Mesenchymal stem cell (in vitro differentiated cells and primary cell): ENCODE measurements at regions not wholly inside any gene's neighbourhood (a gene's known extent, or its start where the extent isn't known, plus 50 kb on each side); places are given as distances from the start of the nearest gene placed in this dataset.

ENCODE experiments used
- DNase-seq: peaks from one replicate; pipeline ENCODE4 v3.0.0-alpha.2; 2013
- H2AFZ ChIP-seq: one replicate; pipeline ENCODE4 v1.6.1; 2013; ENCODE audit warnings: low read depth, mild to moderate bottlenecking, control low read depth, inconsistent platforms, low read length, moderate library complexity
- H2AK5ac ChIP-seq: 2 replicates; pipeline ENCODE4 v1.6.1; 2013; ENCODE audit warnings: low read length, moderate library complexity, mild to moderate bottlenecking, inconsistent platforms; ENCODE audit not compliant: severe bottlenecking
- H2BK120ac ChIP-seq: one replicate; pipeline ENCODE4 v1.6.1; 2013; ENCODE audit warnings: low read depth, mild to moderate bottlenecking, inconsistent platforms, low read length, moderate library complexity
- H2BK12ac ChIP-seq, 2 experiments: one replicate each; pipeline ENCODE4 v1.6.1; 2013; ENCODE audit warnings: inconsistent platforms in 2 of 2, low read length in 2 of 2, mild to moderate bottlenecking in 2 of 2, moderate library complexity in 2 of 2, control low read depth in 1 of 2
- H2BK15ac ChIP-seq: one replicate; pipeline ENCODE4 v1.6.1; 2013; ENCODE audit warnings: mild to moderate bottlenecking, low read depth, inconsistent platforms; ENCODE audit not compliant: poor library complexity, severe bottlenecking
- H2BK5ac ChIP-seq: 2 replicates; pipeline ENCODE4 v1.6.1; 2013; ENCODE audit warnings: low read depth, mild to moderate bottlenecking, low read length, control low read depth, inconsistent platforms; ENCODE audit not compliant: poor library complexity, severe bottlenecking
- H3K14ac ChIP-seq, 2 experiments: one replicate each; pipeline ENCODE4 v1.6.1; 2013; ENCODE audit warnings: inconsistent platforms in 2 of 2, low read length in 2 of 2, control low read depth in 1 of 2, mild to moderate bottlenecking in 1 of 2, moderate library complexity in 1 of 2
- H3K18ac ChIP-seq, 2 experiments: one replicate each; pipeline ENCODE4 v1.6.1; 2013; ENCODE audit warnings: inconsistent platforms in 2 of 2, low read length in 2 of 2, control low read depth in 1 of 2, low read depth in 1 of 2, mild to moderate bottlenecking in 1 of 2
- H3K23ac ChIP-seq, 2 experiments: one replicate each; pipeline ENCODE4 v1.6.1; 2013; ENCODE audit warnings: inconsistent platforms in 2 of 2, low read length in 2 of 2, mild to moderate bottlenecking in 2 of 2, moderate library complexity in 2 of 2, control low read depth in 1 of 2
- H3K27ac ChIP-seq: 2 replicates; pipeline ENCODE4 v1.5.1; 2013; ENCODE audit warnings: mild to moderate bottlenecking, moderate library complexity, low read length, control low read depth, inconsistent platforms; ENCODE audit not compliant: poor library complexity, severe bottlenecking
- H3K27me3 ChIP-seq, 2 experiments: 2 replicates each; pipeline versions ENCODE4 v1.6.1 to v1.7.0; 2013; ENCODE audit warnings: low read length in 2 of 2, mild to moderate bottlenecking in 2 of 2, moderate library complexity in 2 of 2, control low read depth in 1 of 2, inconsistent platforms in 1 of 2; ENCODE audit not compliant: control insufficient read depth in 1 of 2, insufficient read depth in 1 of 2
- H3K36me3 ChIP-seq, 2 experiments: 2 replicates each; pipeline versions ENCODE4 v1.6.1 to v1.7.0; 2013; ENCODE audit warnings: low read length in 2 of 2, control low read depth in 1 of 2, inconsistent platforms in 1 of 2, low read depth in 1 of 2, mild to moderate bottlenecking in 1 of 2; ENCODE audit not compliant: insufficient read depth in 2 of 2, control insufficient read depth in 1 of 2
- H3K4ac ChIP-seq, 2 experiments: one replicate each; pipeline ENCODE4 v1.6.1; 2013; ENCODE audit warnings: inconsistent platforms in 2 of 2, low read length in 2 of 2, mild to moderate bottlenecking in 2 of 2, moderate library complexity in 2 of 2, control low read depth in 1 of 2, low read depth in 1 of 2
- H3K4me1 ChIP-seq: 2 replicates; pipeline ENCODE4 v1.6.1; 2013; ENCODE audit warnings: low read depth, low read length, control low read depth; ENCODE audit not compliant: control insufficient read depth, insufficient read depth
- H3K4me2 ChIP-seq: 2 replicates; pipeline ENCODE4 v1.6.1; 2013; ENCODE audit warnings: low read length, mild to moderate bottlenecking, inconsistent platforms; ENCODE audit not compliant: poor library complexity, severe bottlenecking
- H3K4me3 ChIP-seq, 2 experiments: 2 replicates each; pipeline versions ENCODE4 v1.5.1 to v1.7.0; 2013; ENCODE audit warnings: low read length in 2 of 2, mild to moderate bottlenecking in 2 of 2, control low read depth in 1 of 2, low read depth in 1 of 2; ENCODE audit not compliant: insufficient read depth in 1 of 2
- H3K79me1 ChIP-seq: replicated peaks from 2 replicates; pipeline ENCODE4 v1.6.1; 2013; ENCODE audit warnings: mild to moderate bottlenecking, control low read depth, low read length, inconsistent platforms; ENCODE audit not compliant: poor library complexity, severe bottlenecking
- H3K9ac ChIP-seq: 2 replicates; pipeline ENCODE4 v1.7.0; 2013; ENCODE audit warnings: mild to moderate bottlenecking, low read length, moderate library complexity
- H3K9me3 ChIP-seq: 2 replicates; pipeline ENCODE4 v1.7.0; 2013; ENCODE audit warnings: mild to moderate bottlenecking, low read length; ENCODE audit not compliant: control insufficient read depth
- H4K8ac ChIP-seq: one replicate; pipeline ENCODE4 v1.6.1; 2013; ENCODE audit warnings: inconsistent platforms, mild to moderate bottlenecking, low read length, moderate library complexity
- H4K91ac ChIP-seq: one replicate; pipeline ENCODE4 v1.6.1; 2013; ENCODE audit warnings: mild to moderate bottlenecking, low read length, inconsistent platforms
- WGBS: methylation state at CpG from one replicate; pipeline ENCODE4 v1.1.7; 2013; ENCODE audit warnings: mixed read lengths; 5-methylcytosine and 5-hydroxymethylcytosine counted together

DNA sequence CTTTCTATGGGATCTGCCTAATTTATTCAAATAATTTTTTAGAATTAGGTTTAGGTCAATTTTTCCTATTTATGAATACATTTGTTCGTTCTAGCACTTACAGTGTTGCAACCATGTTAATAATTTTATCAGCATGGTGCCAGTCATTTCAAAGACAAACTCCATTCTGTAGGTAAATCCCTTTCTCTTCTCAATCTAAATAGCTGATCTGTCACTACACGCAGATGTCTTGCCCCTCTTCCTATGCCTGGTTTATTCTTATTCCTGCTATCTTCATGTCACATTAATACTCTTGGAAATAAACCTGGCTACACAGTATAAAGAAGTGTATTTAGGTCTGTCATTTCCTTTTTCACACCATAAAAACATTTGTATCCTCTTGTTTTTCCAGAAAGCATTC, 1172.4 kb downstream of the BRINP3 start:
- Histone ChIP-seq H4K8ac (no peak overlapping the region), H3K27ac (no peak overlapping the region), H3K4me1 (no peaks in the 10 kb centered on the region), H3K4me2 (no peak overlapping the region), H3K9ac (no peak overlapping the region), H3K23ac (no peak overlapping the region), H3K36me3 (no peaks in the 10 kb centered on the region), H2BK120ac (no peak overlapping the region), H2AFZ (no peak overlapping the region), H3K14ac (no peak overlapping the region), H2AK5ac (no peak overlapping the region), H2BK5ac (no peak overlapping the region), H2BK15ac (no peak overlapping the region), H3K4me3 (no peak overlapping the region), H3K18ac (no peak overlapping the region), H3K79me1 (no peaks in the 10 kb centered on the region), H3K4ac (no peak overlapping the region), H4K91ac (no peak overlapping the region), H3K27me3 (no peaks in the 10 kb centered on the region), H3K9me3 (no peaks in the 10 kb centered on the region), H2BK12ac (no peak overlapping the region)
- WGBS, result 89% methylated on average over 2 of the region's 2 CpGs
- no peak for DNase-seq

- Histone ChIP-seq H2AK5ac (no peak overlapping the region), H4K91ac (no peak overlapping the region), H4K8ac (no peak overlapping the region), H3K14ac (no peak overlapping the region), H3K9me3 (peaks cover 6% of the 10 kb centered on the region), H3K27me3 (no peaks in the 10 kb centered on the region), H2BK12ac (no peak overlapping the region), H2BK120ac (no peak overlapping the region), H2BK5ac (no peak overlapping the region), H3K4ac (no peak overlapping the region), H3K18ac (no peak overlapping the region), H3K4me1 (no peaks in the 10 kb centered on the region), H2AFZ (no peak overlapping the region), H3K4me3 (no peak overlapping the region), H3K23ac (no peak overlapping the region), H3K9ac (no peak overlapping the region), H3K79me1 (no peaks in the 10 kb centered on the region), H3K27ac (no peak overlapping the region), H2BK15ac (no peak overlapping the region), H3K4me2 (no peak overlapping the region), H3K36me3 (no peaks in the 10 kb centered on the region)
- WGBS, result 94% methylated on average over 1 of the region's 2 CpGs
- DNase-seq, result no peak
Measured at GRCh38 chr1:189311915-189312314, 1165.7 kb downstream of the BRINP3 start.

DNA sequence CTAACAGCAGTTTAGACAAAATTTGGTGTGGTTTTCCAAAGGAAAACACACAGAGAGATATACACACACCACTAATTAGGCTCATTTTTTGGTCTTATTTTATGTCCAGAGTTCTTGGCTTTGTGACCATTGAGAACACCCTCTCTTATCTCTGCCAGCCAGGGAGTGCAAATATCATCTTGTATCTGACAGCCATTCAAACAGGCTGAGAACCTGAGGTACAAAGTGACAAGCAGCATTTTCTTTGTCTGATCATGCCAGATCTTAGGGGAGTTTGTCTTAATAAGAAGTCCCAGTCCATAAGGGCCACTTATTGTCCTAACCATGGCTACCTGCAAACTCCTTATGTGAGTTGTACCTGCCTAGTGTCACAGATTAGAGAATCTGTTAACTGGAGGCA, 1165.2 kb downstream of the BRINP3 start:
- H3K4me1 ChIP-seq, result no peaks in the 10 kb centered on the region
- no peaks in the 10 kb centered on the region for H3K36me3 ChIP-seq
- H3K14ac ChIP-seq, result no peak overlapping the region
- H2AK5ac ChIP-seq, result no peak overlapping the region
- no peak overlapping the region for H3K18ac ChIP-seq
- no peak overlapping the region for H4K91ac ChIP-seq
- H2BK5ac ChIP-seq, result no peak overlapping the region
- H3K4me3 ChIP-seq, result no peak overlapping the region
- no peak overlapping the region for H3K23ac ChIP-seq
- H3K27ac ChIP-seq, result no peak overlapping the region
- no peak overlapping the region for H2BK15ac ChIP-seq
- no peak overlapping the region for H2BK12ac ChIP-seq
- no peak for DNase-seq
- H3K9ac ChIP-seq, result no peak overlapping the region
- H3K27me3 ChIP-seq, result no peaks in the 10 kb centered on the region
- H3K4ac ChIP-seq, result no peak overlapping the region
- H3K9me3 ChIP-seq, result peaks cover 11% of the 10 kb centered on the region
- no peak overlapping the region for H2AFZ ChIP-seq
- no peak overlapping the region for H3K4me2 ChIP-seq
- H4K8ac ChIP-seq, result no peak overlapping the region
- no peak overlapping the region for H2BK120ac ChIP-seq
- H3K79me1 ChIP-seq, result no peaks in the 10 kb centered on the region

DNA sequence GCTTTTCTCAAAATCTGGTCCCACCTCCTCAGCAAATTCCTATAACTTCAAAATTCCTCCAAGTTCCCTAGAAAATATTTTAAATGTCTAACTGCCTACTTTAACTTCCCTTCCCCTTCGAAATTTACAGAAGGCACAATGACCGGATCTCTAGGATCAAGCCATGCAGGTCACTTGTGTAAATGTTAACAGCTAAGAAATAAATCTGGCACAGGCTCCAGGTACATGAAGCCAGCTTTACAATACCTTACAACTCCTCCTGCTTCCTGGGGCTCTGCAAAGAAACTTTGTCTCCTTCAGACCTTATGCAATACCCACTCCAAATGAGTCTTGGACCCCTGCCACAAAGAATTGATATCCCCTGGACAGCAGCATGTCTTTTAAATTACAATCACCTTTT, 1164.2 kb downstream of the BRINP3 start:
- H4K8ac ChIP-seq, result no peak overlapping the region
- no peak for DNase-seq
- no peak overlapping the region for H3K9ac ChIP-seq
- no peak overlapping the region for H3K18ac ChIP-seq
- peaks cover 20% of the 10 kb centered on the region for H3K9me3 ChIP-seq
- H4K91ac ChIP-seq, result no peak overlapping the region
- H2BK5ac ChIP-seq, result no peak overlapping the region
- no peaks in the 10 kb centered on the region for H3K36me3 ChIP-seq
- no peak overlapping the region for H3K4me2 ChIP-seq
- H3K4ac ChIP-seq, result no peak overlapping the region
- no peak overlapping the region for H2AFZ ChIP-seq
- H2BK15ac ChIP-seq, result no peak overlapping the region
- H3K14ac ChIP-seq, result no peak overlapping the region
- H3K79me1 ChIP-seq, result no peaks in the 10 kb centered on the region
- no peak overlapping the region for H3K27ac ChIP-seq
- H2BK120ac ChIP-seq, result no peak overlapping the region
- no peak overlapping the region for H2AK5ac ChIP-seq
- no peak overlapping the region for H2BK12ac ChIP-seq
- no peaks in the 10 kb centered on the region for H3K27me3 ChIP-seq
- H3K4me3 ChIP-seq, result no peak overlapping the region
- no peak overlapping the region for H3K23ac ChIP-seq
- 72% methylated on average over 2 of the region's 2 CpGs for WGBS
- no peaks in the 10 kb centered on the region for H3K4me1 ChIP-seq
